ENCODE measurements at regions not wholly inside any gene's neighbourhood (a gene's known extent, or its start where the extent isn't known, plus 50 kb on each side); places are given as distances from the start of the nearest gene placed in this dataset.

- TF ChIP-seq EZH2 (IDR thresholded peaks at IDR 0.05) (no peak), POLR2AphosphoS5 (IDR thresholded peaks at IDR 0.05; ENCODE audit: borderline replicate concordance, low read depth, low read length) (no peak), FOXP2 (optimal IDR thresholded peaks at IDR 0.05; ENCODE audit: control extremely low read depth, extremely low read length, insufficient read depth) (no peak)
Measured at GRCh38 chr10:78727728-78728127, 341.0 kb upstream of the ZMIZ1 start.

All from SK-N-MC (cell line).